ENCODE measurements at regions not wholly inside any gene's neighbourhood (a gene's known extent, or its start where the extent isn't known, plus 50 kb on each side); places are given as distances from the start of the nearest gene placed in this dataset.

- no peak overlapping the region for H3K4me3 ChIP-seq
- H3K27me3 ChIP-seq = no peaks in the 10 kb centered on the region
- no peaks in the 10 kb centered on the region for H3K36me3 ChIP-seq
- intact Hi-C loops (cut with DNase I; ENCODE audit: low total_unique reads) = no loop called here
- no peak overlapping the region for H3K27ac ChIP-seq
- no peaks in the 10 kb centered on the region for H3K9me3 ChIP-seq
- no peak for DNase-seq
- TF ChIP-seq POLR2A (IDR thresholded peaks at IDR 0.05) = no peak
- no peak for TF ChIP-seq CTCF (IDR thresholded peaks at IDR 0.05)
- no peaks in the 10 kb centered on the region for H3K4me1 ChIP-seq
Observed at GRCh38 chr3:88324788-88325187, 175.0 kb downstream of the C3orf38 start.

GRCh38 chr3:88334187-88334868 is 184.6 kb downstream of the C3orf38 start:
- no peak for DNase-seq
- Histone ChIP-seq H3K9me3 (no peaks in the 10 kb centered on the region), H3K36me3 (no peaks in the 10 kb centered on the region), H3K4me3 (no peak overlapping the region), H3K4me1 (no peaks in the 10 kb centered on the region), H3K27me3 (no peaks in the 10 kb centered on the region), H3K27ac (no peak overlapping the region)
- no peak for TF ChIP-seq CTCF (IDR thresholded peaks at IDR 0.05)
- no peak for TF ChIP-seq POLR2A (IDR thresholded peaks at IDR 0.05)
- intact Hi-C loops (cut with DNase I; ENCODE audit: low total_unique reads) = no loop called here

DNA sequence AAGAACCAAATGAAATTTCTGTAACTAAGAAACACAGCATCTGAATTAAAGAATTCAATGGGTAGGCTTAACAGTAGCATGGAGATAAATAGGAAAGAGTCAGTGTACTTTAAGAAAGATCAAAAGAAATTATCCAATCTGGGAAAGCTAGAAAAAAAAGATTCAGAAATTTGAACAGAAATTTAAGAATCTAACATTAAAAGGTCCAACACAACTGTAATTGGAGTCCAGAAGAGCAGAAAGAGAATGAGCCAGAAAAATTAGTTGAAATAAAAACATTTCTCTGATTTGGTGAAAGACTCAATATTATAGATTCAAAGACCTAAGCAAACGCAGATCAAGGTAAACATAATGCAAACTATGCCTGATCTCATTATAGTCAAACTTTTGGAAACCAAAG is 187.1 kb downstream of the C3orf38 start:
- intact Hi-C loops (cut with DNase I; ENCODE audit: low total_unique reads) = no loop called here
- no peak for DNase-seq
- TF ChIP-seq CTCF (IDR thresholded peaks at IDR 0.05) (no peak), POLR2A (IDR thresholded peaks at IDR 0.05) (no peak)

DNA sequence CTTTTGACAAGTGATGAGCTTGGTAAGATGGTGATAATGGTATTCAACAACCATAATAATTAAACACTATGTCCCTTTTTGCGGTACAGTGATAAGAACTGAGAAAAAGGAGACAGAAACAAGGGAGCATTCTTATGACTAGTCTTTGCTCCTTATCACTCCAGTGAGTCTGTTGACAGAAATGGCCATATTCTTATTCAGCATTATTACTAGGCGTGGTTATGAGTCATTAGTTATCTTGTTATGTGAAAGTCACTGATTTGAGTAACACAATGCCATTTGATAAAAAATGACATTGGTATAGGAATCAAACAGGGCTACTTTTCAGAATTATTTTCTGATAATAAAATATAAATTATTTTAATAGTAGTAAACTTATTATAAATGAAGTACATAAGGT is 193.5 kb downstream of the C3orf38 start:
- Histone ChIP-seq H3K27me3 (no peaks in the 10 kb centered on the region), H3K36me3 (no peaks in the 10 kb centered on the region), H3K9me3 (no peaks in the 10 kb centered on the region), H3K4me1 (no peaks in the 10 kb centered on the region), H3K4me3 (no peak overlapping the region), H3K27ac (no peak overlapping the region)
- TF ChIP-seq CTCF (IDR thresholded peaks at IDR 0.05) (no peak), POLR2A (IDR thresholded peaks at IDR 0.05) (no peak)
- intact Hi-C loops (cut with DNase I; ENCODE audit: low total_unique reads) = no loop called here
- DNase-seq = no peak

More for the DNA sequence above, 187.1 kb downstream of the C3orf38 start:
- Histone ChIP-seq H3K36me3 (no peaks in the 10 kb centered on the region), H3K27me3 (no peaks in the 10 kb centered on the region), H3K9me3 (no peaks in the 10 kb centered on the region), H3K27ac (no peak overlapping the region), H3K4me1 (no peaks in the 10 kb centered on the region), H3K4me3 (no peak overlapping the region)

- Histone ChIP-seq H3K36me3 (no peaks in the 10 kb centered on the region), H3K9me3 (no peaks in the 10 kb centered on the region), H3K27me3 (no peaks in the 10 kb centered on the region), H3K4me3 (no peak overlapping the region), H3K4me1 (no peaks in the 10 kb centered on the region), H3K27ac (no peak overlapping the region)
- intact Hi-C loops (cut with DNase I; ENCODE audit: low total_unique reads) = no loop called here
- no peak for TF ChIP-seq POLR2A (IDR thresholded peaks at IDR 0.05)
- no peak for TF ChIP-seq CTCF (IDR thresholded peaks at IDR 0.05)
- no peak for DNase-seq
Observed at GRCh38 chr3:88346643-88347042, 196.9 kb downstream of the C3orf38 start.

Data from uterus (tissue), 3 donors.